ENCODE measurements at regions not wholly inside any gene's neighbourhood (a gene's known extent, or its start where the extent isn't known, plus 50 kb on each side); places are given as distances from the start of the nearest gene placed in this dataset.
"Not testable (repeated sequence)": the region's sequence is repeated elsewhere in the genome, so short reads cannot be mapped to it uniquely, and the experiment has no call there.

DNA sequence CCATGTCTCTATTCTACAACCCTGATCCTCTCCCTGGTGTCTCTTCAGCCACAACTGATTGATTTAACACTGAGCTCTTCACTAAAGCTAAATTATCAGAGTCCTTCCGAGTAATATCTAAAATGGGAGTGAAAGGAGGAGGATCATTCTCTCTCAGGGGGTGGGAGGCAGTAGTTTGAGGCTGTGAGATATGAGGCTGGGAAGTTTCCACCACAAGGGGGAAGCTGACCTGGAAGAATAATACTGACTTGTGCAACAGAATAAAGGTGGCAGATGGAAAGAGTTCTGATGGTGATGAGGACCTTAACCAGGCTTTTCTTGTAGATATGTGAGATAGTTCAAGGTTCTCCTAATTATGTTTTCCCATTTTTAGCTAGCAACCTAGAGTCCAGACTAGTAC is 241.6 kb upstream of the VKORC1L1 start:
- TF ChIP-seq, protein P1, sequence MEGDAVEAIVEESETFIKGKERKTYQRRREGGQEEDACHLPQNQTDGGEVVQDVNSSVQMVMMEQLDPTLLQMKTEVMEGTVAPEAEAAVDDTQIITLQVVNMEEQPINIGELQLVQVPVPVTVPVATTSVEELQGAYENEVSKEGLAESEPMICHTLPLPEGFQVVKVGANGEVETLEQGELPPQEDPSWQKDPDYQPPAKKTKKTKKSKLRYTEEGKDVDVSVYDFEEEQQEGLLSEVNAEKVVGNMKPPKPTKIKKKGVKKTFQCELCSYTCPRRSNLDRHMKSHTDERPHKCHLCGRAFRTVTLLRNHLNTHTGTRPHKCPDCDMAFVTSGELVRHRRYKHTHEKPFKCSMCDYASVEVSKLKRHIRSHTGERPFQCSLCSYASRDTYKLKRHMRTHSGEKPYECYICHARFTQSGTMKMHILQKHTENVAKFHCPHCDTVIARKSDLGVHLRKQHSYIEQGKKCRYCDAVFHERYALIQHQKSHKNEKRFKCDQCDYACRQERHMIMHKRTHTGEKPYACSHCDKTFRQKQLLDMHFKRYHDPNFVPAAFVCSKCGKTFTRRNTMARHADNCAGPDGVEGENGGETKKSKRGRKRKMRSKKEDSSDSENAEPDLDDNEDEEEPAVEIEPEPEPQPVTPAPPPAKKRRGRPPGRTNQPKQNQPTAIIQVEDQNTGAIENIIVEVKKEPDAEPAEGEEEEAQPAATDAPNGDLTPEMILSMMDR (CRISPR knock-in tag; IDR thresholded peaks at IDR 0.05): not testable (repeated sequence)
- TF ChIP-seq ZC3H13 (CRISPR knock-in tag; IDR thresholded peaks at IDR 0.05); SIN3B (IDR thresholded peaks at IDR 0.05; ENCODE audit: low read length); ZNF335 (CRISPR knock-in tag; IDR thresholded peaks at IDR 0.05); POLR2AphosphoS5 (IDR thresholded peaks at IDR 0.05; ENCODE audit: low read depth, low read length); ZNF331 (CRISPR knock-in tag; IDR thresholded peaks at IDR 0.05): not testable (repeated sequence)
- TF ChIP-seq, protein P2, sequence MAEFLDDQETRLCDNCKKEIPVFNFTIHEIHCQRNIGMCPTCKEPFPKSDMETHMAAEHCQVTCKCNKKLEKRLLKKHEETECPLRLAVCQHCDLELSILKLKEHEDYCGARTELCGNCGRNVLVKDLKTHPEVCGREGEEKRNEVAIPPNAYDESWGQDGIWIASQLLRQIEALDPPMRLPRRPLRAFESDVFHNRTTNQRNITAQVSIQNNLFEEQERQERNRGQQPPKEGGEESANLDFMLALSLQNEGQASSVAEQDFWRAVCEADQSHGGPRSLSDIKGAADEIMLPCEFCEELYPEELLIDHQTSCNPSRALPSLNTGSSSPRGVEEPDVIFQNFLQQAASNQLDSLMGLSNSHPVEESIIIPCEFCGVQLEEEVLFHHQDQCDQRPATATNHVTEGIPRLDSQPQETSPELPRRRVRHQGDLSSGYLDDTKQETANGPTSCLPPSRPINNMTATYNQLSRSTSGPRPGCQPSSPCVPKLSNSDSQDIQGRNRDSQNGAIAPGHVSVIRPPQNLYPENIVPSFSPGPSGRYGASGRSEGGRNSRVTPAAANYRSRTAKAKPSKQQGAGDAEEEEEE (CRISPR knock-in tag; IDR thresholded peaks at IDR 0.05; ENCODE audit: borderline replicate concordance): not testable (repeated sequence)
